ENCODE measurements at regions not wholly inside any gene's neighbourhood (a gene's known extent, or its start where the extent isn't known, plus 50 kb on each side); places are given as distances from the start of the nearest gene placed in this dataset.

- TF ChIP-seq CTCF (IDR thresholded peaks at IDR 0.05; ENCODE audit: low read depth, low read length) = no peak
- TF ChIP-seq EZH2phosphoT487 (IDR thresholded peaks at IDR 0.05; ENCODE audit: low read depth) = no peak
Measured at GRCh38 chr4:125039550-125039949, 275.2 kb upstream of the FAT4 start.

Data from OCI-LY3 (cell line).